ENCODE measurements at regions not wholly inside any gene's neighbourhood (a gene's known extent, or its start where the extent isn't known, plus 50 kb on each side); places are given as distances from the start of the nearest gene placed in this dataset.
A peak's percentile ranks its signal among the peaks of the same experiment; 100 is the strongest.

GRCh38 chr5:38745836-38746732, 99.7 kb upstream of the OSMR start:
- no peak for DNase-seq (ENCODE audit: low read depth in 4 of 4, low spot score in 2 of 4)

GRCh38 chr5:38749861-38750260, 96.0 kb upstream of the OSMR start:
- DNase-seq (ENCODE audit: low read depth in 4 of 4, low spot score in 2 of 4), result no peak

DNA sequence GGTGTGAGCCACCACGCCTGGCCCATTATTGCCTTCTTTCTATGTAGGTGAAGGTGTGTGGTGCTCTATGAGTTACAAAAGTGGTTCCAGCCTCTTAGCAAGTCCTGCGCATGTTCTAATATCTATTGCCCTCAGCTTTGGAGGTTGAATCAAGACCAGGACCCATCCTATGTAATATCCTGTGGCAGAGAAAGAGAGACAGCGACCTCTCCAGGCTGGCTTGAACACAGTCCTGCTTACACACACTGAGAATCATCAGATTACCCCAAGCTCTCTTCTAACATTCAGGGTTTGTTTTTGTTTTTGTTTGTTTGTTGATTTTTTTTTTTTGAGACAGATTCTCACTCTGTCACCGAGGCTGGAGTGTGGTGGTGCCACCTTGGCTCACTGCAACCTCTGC, 94.7 kb upstream of the OSMR start:
- no peak for DNase-seq (ENCODE audit: low read depth in 4 of 4, low spot score in 2 of 4)

DNA sequence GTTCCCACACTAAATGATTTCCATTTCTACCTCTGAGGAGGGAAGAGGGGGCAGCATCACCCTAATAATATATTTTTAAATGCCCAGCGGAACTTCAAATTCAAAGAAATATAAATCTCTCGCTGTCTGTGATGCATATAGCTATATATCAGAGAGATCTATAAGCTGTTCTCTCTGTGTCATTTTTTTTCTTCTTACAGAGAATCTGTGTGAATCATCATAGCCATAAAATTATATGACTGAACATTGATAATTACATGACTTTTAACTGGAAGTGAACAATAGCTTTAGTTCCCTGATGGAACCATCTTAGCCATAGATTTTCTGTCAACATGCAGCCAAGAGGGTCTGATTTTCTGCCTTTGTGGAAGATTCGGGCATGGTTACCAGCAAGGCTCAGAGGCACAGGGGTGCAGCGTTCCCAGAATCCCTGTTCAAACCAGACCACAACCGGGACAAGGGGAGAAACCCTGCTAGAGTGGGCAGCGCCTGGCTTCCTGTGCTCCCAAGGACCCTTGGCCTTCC, 93.7 kb upstream of the OSMR start:
- DNase-seq (ENCODE audit: low read depth in 4 of 4, low spot score in 2 of 4), result no peak

DNA sequence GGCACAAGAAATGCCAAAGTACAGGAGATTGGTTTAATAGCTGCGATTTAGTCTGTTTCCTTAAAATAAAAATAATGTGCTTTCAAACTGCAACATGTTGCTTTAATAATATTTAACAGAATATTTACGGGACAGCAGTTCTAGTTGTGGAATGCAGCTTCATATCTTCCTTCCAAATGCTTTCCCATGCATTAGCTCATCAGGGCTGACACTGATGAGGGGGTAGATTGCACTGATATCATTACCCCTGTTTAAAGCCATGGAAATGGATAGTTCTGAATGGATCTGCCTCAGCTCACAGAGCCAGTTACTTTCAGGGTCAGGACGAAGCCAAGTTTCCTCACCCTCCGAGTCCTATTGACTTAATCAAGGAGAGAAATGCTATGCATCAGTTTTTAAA, 93.2 kb upstream of the OSMR start:
- DNase-seq (ENCODE audit: low read depth in 4 of 4, low spot score in 2 of 4), result no peak

DNA sequence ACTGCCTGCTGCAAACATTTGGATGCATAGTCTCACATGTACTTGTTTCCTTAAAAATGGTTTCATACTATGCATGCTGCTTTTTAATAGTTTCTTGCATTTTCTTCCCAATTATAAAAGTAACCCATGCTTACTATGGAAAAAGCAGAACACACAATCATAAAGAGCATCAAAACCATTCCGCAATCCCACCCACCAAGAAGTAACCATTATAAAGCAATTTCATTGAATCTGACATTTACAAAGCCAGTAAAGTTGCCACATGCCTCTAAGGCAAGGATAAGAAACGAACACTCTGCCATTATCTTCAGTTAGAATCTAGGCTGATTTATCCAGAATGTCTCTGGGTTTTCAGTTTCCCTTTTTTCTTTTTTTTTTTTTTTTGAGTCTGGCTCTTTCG, 92.7 kb upstream of the OSMR start:
- DNase-seq (ENCODE audit: low read depth in 4 of 4, low spot score in 2 of 4), result no peak

DNA sequence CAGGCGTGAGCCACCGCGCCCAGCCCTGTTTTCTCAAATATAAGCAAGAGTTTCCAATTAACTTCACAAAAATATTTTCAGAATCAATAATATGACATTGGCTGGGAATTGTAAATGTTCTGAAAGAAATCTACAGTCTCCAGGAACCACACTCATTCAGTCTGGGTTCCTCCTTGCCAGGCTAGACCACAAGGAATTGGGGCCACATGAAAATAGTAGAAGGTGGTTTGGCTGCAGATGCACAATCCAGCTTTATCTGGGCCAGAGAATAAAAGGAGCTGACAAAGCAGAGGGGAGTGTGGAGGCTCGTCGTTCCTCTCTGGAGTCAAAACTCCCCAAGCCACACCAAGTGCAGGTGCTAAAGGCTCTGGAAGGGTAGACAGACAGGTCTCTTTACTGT, 92.0 kb upstream of the OSMR start:
- DNase-seq (ENCODE audit: low read depth in 4 of 4, low spot score in 2 of 4), result no peak

DNA sequence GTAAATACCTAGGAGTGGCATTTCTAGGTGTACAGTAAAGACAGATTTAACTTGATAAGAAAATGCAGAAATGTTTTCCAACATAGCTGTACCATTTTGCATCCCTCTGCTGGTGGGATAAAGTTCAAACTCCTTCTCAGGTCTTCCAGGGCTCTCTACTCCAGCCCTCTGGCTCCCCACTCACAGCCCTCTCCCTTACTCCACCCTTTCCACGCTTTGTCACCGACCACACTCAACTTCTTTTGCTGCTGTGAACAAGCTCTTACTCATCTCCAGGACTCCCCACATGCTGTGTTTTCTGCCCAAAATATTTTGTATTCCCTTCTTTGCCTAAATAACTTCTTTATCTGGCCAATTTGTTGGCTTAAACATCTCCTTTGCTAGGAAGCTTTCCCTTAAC, 90.6 kb upstream of the OSMR start:
- no peak for DNase-seq (ENCODE audit: low read depth in 4 of 4, low spot score in 2 of 4)

DNA sequence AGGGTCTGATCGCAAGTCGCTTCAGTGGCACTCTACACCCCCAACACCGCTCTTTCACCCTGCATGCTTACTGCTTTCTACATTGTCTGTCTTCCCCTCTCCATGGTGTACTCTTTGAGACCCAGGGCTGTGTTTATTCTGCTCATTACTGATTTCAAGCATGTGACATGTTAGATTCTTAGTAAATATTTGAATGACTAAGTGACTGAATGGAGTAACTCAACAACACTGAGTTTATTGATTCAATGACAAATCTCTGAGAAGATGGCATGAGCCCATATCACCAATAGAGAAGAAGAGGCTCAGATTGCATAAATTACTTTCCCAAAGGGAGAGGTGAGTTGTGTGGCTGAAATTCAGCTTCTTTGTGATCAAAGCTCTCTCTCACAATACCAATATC, 89.7 kb upstream of the OSMR start:
- DNase-seq (ENCODE audit: low read depth in 4 of 4, low spot score in 2 of 4), result no peak

GRCh38 chr5:38757451-38758245, 88.2 kb upstream of the OSMR start:
- DNase-seq (ENCODE audit: low read depth in 4 of 4, low spot score in 2 of 4), result no peak

- peak in 1 of 4 donors; percentile 59 for DNase-seq (ENCODE audit: low read depth in 4 of 4, low spot score in 2 of 4)
Measured at GRCh38 chr5:38758774-38759600, 86.8 kb upstream of the OSMR start.

GRCh38 chr5:38764937-38765391, 80.8 kb upstream of the OSMR start:
- peak in 2 of 4 donors; percentile 41 to 50 for DNase-seq (ENCODE audit: low read depth in 4 of 4, low spot score in 2 of 4)

- DNase-seq (ENCODE audit: low read depth in 4 of 4, low spot score in 2 of 4), result peak in 2 of 4 donors; percentile 23 to 44
Measured at GRCh38 chr5:38765399-38765861, 80.4 kb upstream of the OSMR start.

DNA sequence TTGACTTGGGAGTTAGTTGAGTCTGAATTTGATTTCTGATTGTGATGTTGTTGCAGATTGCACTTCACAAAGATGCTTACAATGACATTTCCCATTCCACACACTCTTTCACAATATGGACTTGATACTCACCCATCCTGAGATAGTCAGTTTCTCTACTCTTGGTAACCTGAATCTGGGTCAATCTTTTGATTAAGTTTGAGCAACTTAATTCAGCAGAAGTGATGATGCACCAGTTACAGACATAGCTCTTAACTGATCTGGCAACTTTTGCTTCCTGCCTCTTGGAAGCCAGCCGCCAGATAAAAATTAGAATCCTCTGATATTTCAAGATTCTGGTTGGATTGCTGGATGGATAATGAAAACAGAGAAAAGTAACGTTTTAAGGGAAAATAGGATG, 79.7 kb upstream of the OSMR start:
- no peak for DNase-seq (ENCODE audit: low read depth in 4 of 4, low spot score in 2 of 4)

DNA sequence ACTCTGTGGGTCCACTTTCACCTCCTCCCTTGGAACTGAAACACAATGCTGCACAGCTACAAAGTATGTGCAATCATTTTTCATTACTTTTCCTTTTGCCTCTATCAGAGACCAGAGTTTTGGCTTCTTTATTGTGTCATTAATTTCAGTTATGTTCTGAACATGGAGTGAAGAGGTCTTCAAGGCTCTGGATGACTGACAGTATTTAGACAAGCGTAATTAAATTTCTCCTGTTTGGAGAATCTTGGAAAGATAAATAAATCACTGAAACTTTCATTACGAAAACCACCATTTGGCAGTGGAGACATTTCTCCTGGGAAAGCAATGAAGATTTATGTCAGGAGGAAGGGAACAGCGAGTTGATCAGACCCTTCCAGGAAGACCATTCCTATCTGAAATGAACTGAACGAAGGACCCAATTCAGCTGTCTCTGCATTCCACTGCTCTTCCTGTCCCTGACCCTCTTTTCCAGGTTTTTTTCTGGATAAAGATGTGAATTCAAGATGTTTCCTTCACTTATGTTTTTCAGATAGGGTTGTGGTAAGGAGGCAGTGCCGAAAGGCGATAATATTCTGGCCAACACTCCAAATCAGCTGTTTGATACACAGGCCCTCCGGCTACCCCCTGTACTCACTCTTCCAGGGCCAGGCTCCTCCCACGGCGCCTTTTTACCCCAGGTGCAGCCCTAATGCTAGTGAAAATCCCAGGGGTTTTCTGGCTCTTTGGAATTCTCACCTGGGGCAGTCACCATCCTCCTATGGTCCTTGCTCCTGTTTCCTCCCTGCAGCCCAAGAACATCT, 77.2 kb upstream of the OSMR start:
- peak in 2 of 4 donors; percentile 40 to 47 for DNase-seq (ENCODE audit: low read depth in 4 of 4, low spot score in 2 of 4)

DNA sequence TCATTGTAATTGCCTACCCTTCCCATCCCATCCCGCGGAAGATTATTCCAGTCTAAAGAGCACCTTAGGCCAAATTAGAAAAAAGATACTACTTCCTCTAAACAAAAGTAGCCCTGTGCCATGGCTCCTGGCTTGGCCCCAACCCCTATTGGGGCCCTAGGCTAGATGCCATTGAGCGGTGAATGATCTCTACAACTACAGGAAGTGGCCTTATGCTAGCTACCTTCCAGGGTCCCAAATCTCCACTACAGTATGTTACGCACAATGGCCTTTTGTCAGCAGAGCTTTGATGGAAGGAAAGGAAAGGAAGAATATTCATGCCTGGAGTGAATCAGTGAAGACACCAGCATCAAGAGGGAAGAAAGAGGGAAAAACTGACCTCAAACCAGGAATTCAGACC, 73.3 kb upstream of the OSMR start:
- DNase-seq (ENCODE audit: low read depth in 4 of 4, low spot score in 2 of 4), result no peak

GRCh38 chr5:38775218-38775840, 70.5 kb upstream of the OSMR start:
- no peak for DNase-seq (ENCODE audit: low read depth in 4 of 4, low spot score in 2 of 4)

DNA sequence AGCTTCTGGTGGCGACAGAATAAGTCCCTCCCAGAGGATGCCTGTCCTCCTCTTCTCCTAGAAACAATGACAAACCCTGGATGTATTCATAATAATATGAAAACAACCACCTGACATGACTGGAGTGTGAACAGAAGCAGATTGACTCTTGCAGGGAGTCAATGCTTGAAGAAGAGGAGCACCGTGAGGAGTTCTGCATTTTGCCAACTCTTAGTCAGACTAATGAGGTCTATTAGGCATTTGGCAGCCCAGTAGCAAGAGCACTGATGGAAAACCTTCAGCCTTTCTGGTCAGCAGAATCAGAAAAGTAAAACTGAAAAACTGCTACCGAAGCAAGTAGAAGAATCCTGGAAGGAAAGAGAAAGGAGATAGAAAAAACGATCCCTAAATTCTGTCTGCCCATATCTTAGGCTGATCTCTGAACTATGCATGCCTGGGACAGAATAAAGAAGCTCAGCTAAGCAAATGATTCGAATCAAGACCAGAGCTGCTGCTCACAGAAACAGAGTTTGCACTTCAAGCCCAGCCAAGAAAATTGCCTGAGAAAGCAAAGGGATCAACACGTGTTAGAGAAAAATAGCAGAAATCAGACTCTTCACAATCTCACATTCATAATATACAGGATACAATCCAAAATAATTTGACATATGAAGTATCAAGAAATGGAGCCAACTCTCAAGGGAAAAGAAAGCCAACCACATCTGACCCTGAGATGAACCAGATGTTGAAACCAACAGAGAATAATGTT, 69.5 kb upstream of the OSMR start:
- DNase-seq (ENCODE audit: low read depth in 4 of 4, low spot score in 2 of 4), result no peak

GRCh38 chr5:38777111-38777510, 68.7 kb upstream of the OSMR start:
- DNase-seq (ENCODE audit: low read depth in 4 of 4, low spot score in 2 of 4), result no peak

All from left renal cortex interstitium (tissue), 4 donors.